A673 (cell line): ENCODE measurements at regions not wholly inside any gene's neighbourhood (a gene's known extent, or its start where the extent isn't known, plus 50 kb on each side); places are given as distances from the start of the nearest gene placed in this dataset.

Source experiments
- BruUV-seq: library from RNA; stranded (reverse); fragments of 400-500 nt; replicated peaks from 2 replicates; lab custom pipeline; 2021; lab: Mats Ljungman, UMichigan
- CTCF ChIA-PET: fragments of 300-600 bp; sonication (Branson Sonifier 250); formaldehyde crosslinking; loops from one replicate; lab custom pipeline; 2022; ENCODE audit warnings: antibody characterized with exemption; lab: Charles Lee
- POLR2A ChIA-PET: fragments of 300-600 bp; sonication (Branson Sonifier 250); formaldehyde crosslinking; loops from one replicate; lab custom pipeline; 2022; ENCODE audit warnings: antibody characterized with exemption; ENCODE audit not compliant: low non-redundant PET; lab: Charles Lee
- DNase-seq: peaks from one replicate; pipeline ENCODE4 v3.0.0-alpha.2; 2015; ENCODE audit warnings: low spot score
- H3K27ac ChIP-seq: fragments of 200-600 bp; sonication (generic); 2 replicates; pipeline ENCODE4 v1.5.1; 2016; ENCODE audit warnings: mixed run types, low read depth, mild to moderate bottlenecking, mixed read lengths, antibody characterized with exemption, low read length; ENCODE audit not compliant: poor library complexity, severe bottlenecking
- H3K27me3 ChIP-seq: fragments of 200-600 bp; sonication (generic); replicated peaks from 2 replicates; pipeline ENCODE4 v1.6.1; 2017; ENCODE audit warnings: mixed run types, low read depth, mild to moderate bottlenecking, mixed read lengths, antibody characterized with exemption, low read length; ENCODE audit not compliant: insufficient read depth, poor library complexity
- H3K36me3 ChIP-seq: fragments of 200-600 bp; sonication (generic); 2 replicates; pipeline ENCODE4 v1.6.1; 2016; ENCODE audit warnings: mixed run types, mild to moderate bottlenecking, mixed read lengths, antibody characterized with exemption, low read length; ENCODE audit not compliant: insufficient read depth, poor library complexity, severe bottlenecking
- H3K4me1 ChIP-seq: fragments of 200-600 bp; sonication (generic); 2 replicates; pipeline ENCODE4 v1.6.1; 2017; ENCODE audit warnings: mixed run types, mild to moderate bottlenecking, mixed read lengths, antibody characterized with exemption, low read length; ENCODE audit not compliant: insufficient read depth, poor library complexity, severe bottlenecking
- H3K4me3 ChIP-seq: fragments of 200-600 bp; sonication (generic); 2 replicates; pipeline ENCODE4 v1.5.1; 2016; ENCODE audit warnings: low read depth, mixed run types, mild to moderate bottlenecking, mixed read lengths, low read length; ENCODE audit not compliant: poor library complexity, severe bottlenecking
- H3K9me3 ChIP-seq: fragments of 200-600 bp; sonication (generic); 2 replicates; pipeline ENCODE4 v1.6.1; 2016; ENCODE audit warnings: mixed run types, low read depth, mild to moderate bottlenecking, mixed read lengths, antibody characterized with exemption, low read length; ENCODE audit not compliant: poor library complexity, severe bottlenecking
- CTCF ChIP-seq: fragments of 300-800, 200-600 bp; sonication (generic); conservative IDR thresholded peaks from 2 replicates; pipeline ENCODE4 v1.5.1; 2017; ENCODE audit warnings: low read depth, mild to moderate bottlenecking, antibody characterized with exemption, low read length, moderate library complexity, mixed read lengths
- EZH2 ChIP-seq: fragments of 200-600 bp; sonication (generic); IDR thresholded peaks from 2 replicates; pipeline ENCODE4 v1.6.1; 2017; ENCODE audit warnings: borderline replicate concordance, low read depth, mild to moderate bottlenecking, mixed read lengths, antibody characterized with exemption, low read length; ENCODE audit not compliant: poor library complexity, severe bottlenecking
- intact Hi-C: fragments of 100-400 bp; cut with micrococcal nuclease; formaldehyde crosslinking; loops from one replicate; pipeline ENCODE4 v1.10.0; 2022; ENCODE audit not compliant: unreplicated experiment

- POLR2A ChIA-PET = no interaction called here
These were observed 67.9 kb upstream of the PUDP start for GRCh38 chrX:7215842-7216241.

GRCh38 chrX:7214251-7214650 lies 66.3 kb upstream of the PUDP start:
- ChIA-PET CTCF (no interaction called here), POLR2A (no interaction called here)
- intact Hi-C loops = no loop called here
- H3K4me1 ChIP-seq = no peaks in the 10 kb centered on the region
- DNase-seq = no peak
- H3K27ac ChIP-seq = no peak overlapping the region
- H3K4me3 ChIP-seq = no peak overlapping the region
- TF ChIP-seq EZH2 (no peak), CTCF (no peak)
- H3K36me3 ChIP-seq = no peaks in the 10 kb centered on the region
- no peaks in the 10 kb centered on the region for H3K9me3 ChIP-seq
- BruUV-seq = no TSS peak
- H3K27me3 ChIP-seq = no peaks in the 10 kb centered on the region

More at GRCh38 chrX:7215842-7216241, 67.9 kb upstream of the PUDP start:
- no peaks in the 10 kb centered on the region for H3K9me3 ChIP-seq
- H3K27ac ChIP-seq = no peak overlapping the region
- intact Hi-C loops = no loop called here
- no TSS peak for BruUV-seq
- H3K36me3 ChIP-seq = no peaks in the 10 kb centered on the region
- no peak overlapping the region for H3K4me3 ChIP-seq
- H3K4me1 ChIP-seq = no peaks in the 10 kb centered on the region
- no peaks in the 10 kb centered on the region for H3K27me3 ChIP-seq
- DNase-seq = no peak
- no peak for TF ChIP-seq CTCF
- TF ChIP-seq EZH2 = no peak
- CTCF ChIA-PET = no interaction called here

- Histone ChIP-seq H3K9me3 (no peaks in the 10 kb centered on the region), H3K27ac (no peak overlapping the region), H3K4me1 (no peaks in the 10 kb centered on the region), H3K27me3 (no peaks in the 10 kb centered on the region), H3K4me3 (no peak overlapping the region), H3K36me3 (no peaks in the 10 kb centered on the region)
- TF ChIP-seq CTCF (no peak), EZH2 (no peak)
- POLR2A ChIA-PET = no interaction called here
- CTCF ChIA-PET = no interaction called here
- DNase-seq = no peak
- no TSS peak for BruUV-seq
- intact Hi-C loops = no loop called here
These were observed 57.2 kb upstream of the PUDP start for GRCh38 chrX:7205037-7205577.
